22Rv1 (cell line): ENCODE measurements at regions not wholly inside any gene's neighbourhood (a gene's known extent, or its start where the extent isn't known, plus 50 kb on each side); places are given as distances from the start of the nearest gene placed in this dataset.

Source experiments
- H3K27ac ChIP-seq: fragments of 450-650 bp; 2 replicates; pipeline ENCODE4 v1.5.1; 2017
- CTCF ChIP-seq: fragments of 450-650 bp; IDR thresholded peaks from 2 replicates; pipeline ENCODE4 v1.5.1; 2017; ENCODE audit warnings: mild to moderate bottlenecking
- ZFX ChIP-seq: fragments of 450-650 bp; IDR thresholded peaks from 2 replicates; pipeline ENCODE4 v1.6.1; 2017; ENCODE audit warnings: antibody characterized with exemption, borderline replicate concordance

DNA sequence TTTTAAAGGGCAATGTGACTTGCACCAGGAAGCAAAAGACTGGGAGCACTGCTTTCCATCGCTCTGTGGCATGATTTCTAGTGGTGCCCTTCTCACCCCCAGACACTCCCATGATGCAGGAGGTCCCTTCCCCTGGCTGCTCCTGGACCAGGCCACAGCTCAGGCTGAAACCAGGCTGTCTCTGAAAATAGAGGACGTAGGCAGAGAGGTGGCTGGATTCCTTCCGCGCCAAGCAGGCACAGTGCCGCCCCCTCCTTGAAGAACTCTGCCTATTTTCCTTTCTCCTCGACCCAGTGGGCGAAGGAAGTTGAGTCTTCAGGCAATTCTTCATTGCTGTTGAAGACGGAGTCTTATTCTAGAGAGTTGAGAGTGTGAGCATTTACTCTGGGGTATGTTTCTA is 489.4 kb upstream of the TBL1XR1 start:
- no peak for TF ChIP-seq CTCF
- TF ChIP-seq ZFX = no peak
- H3K27ac ChIP-seq = no peak overlapping the region

- H3K27ac ChIP-seq = no peak overlapping the region
- no peak for TF ChIP-seq CTCF
Observed at GRCh38 chr3:177687291-177687690, 490.0 kb upstream of the TBL1XR1 start.

- no peak overlapping the region for H3K27ac ChIP-seq
Observed at GRCh38 chr3:177688152-177688551, 490.9 kb upstream of the TBL1XR1 start.

GRCh38 chr3:177689077-177689476 is 491.8 kb upstream of the TBL1XR1 start:
- H3K27ac ChIP-seq = no peak overlapping the region
- no peak for TF ChIP-seq CTCF
- no peak for TF ChIP-seq ZFX

More at GRCh38 chr3:177688152-177688551, 490.9 kb upstream of the TBL1XR1 start:
- no peak for TF ChIP-seq CTCF
- no peak for TF ChIP-seq ZFX

DNA sequence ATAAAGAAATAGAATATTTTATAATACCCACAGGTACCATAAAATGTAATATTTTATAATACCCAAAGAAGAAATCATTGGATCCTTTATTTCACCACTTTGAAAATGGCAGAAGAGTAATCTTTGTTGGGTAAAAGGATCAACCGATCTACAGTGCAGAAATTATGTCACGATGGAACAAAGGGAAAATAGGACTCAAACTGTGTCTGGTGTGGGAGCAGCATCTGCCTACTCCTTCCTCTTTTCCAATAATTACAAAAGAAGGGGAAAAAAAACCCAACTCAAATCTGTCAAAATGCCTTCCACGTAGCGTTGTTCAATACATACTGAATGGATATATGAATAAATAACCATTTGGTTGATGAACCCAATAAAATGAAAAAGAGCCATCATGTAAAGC is 492.6 kb upstream of the TBL1XR1 start:
- no peak overlapping the region for H3K27ac ChIP-seq
- no peak for TF ChIP-seq ZFX
- no peak for TF ChIP-seq CTCF

DNA sequence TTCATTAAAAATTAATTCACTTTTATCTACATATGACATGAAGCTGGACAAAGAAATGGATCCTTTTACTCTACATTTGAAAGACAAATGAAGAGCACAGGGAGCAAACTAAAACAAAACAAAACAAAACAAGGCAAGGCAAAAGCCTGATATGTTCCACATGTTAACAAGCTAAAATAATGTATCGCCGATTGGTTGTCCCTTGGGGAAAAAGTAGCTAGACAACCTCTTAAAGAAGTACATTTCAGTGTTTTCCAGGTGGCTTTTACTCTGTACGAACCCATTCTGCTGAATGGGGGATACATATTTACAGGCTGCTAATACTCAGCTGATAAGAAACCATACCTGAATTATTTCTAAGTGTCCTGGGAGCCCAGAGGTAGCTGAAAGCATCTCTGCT is 493.0 kb upstream of the TBL1XR1 start:
- H3K27ac ChIP-seq = no peak overlapping the region
- TF ChIP-seq CTCF (no peak), ZFX (no peak)

DNA sequence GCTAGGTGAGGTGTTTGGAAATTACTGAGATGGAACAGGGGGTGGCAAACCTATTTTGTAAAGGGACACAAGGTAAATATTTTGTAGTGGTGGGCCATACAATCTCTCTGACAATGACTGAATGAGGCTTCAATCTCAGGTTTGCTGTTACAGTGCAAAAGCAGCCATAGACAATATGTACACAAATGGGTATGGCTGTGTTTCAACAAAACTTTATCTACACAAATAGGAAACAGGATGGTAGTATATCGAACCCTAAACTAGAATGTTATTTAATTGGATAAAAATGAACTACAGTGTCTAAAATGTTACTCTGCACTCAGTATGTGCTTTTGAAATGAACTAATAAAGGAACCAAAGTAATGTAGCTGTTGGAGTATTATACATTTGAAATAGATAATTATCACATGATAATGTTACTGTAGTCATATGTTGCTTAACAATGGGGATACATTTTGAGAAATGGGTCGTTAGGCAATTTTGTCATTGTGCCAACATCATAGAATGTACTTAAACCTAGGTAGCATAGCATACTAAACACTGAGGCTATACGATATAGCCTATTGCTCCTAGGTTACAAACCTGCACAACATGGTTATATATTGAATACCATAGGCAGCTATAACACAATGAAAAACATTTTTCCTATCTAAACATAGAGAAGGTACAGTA is 495.2 kb upstream of the TBL1XR1 start:
- TF ChIP-seq CTCF = no peak
- TF ChIP-seq ZFX = no peak
- H3K27ac ChIP-seq = no peak overlapping the region
